GM23338 (cell line): ENCODE measurements at regions not wholly inside any gene's neighbourhood (a gene's known extent, or its start where the extent isn't known, plus 50 kb on each side); places are given as distances from the start of the nearest gene placed in this dataset.

Experiments
- ATAC-seq: fragments of 200-7000 bp; cut with Tn5 transposase; 3 replicates; pipeline ENCODE4 v1.9.1; 2020
- DNase-seq: peaks from one replicate; pipeline ENCODE4 v3.0.0-alpha.2; 2015; ENCODE audit warnings: low spot score
- H2AFZ ChIP-seq: fragments of 200-600 bp; sonication (generic); 2 replicates; pipeline ENCODE4 v1.8.0; 2016; ENCODE audit warnings: antibody characterized with exemption, mild to moderate bottlenecking, moderate library complexity
- H3F3A ChIP-seq: fragments of 200-600 bp; sonication (generic); replicated peaks from 2 replicates; pipeline ENCODE4 v1.8.0; 2017; ENCODE audit warnings: antibody characterized with exemption, mixed run types, low read depth
- H3K27ac ChIP-seq: fragments of 200-600 bp; sonication (generic); 2 replicates; pipeline ENCODE4 v1.6.1; 2016; ENCODE audit warnings: low read depth
- H3K27me3 ChIP-seq: fragments of 200-600 bp; sonication (generic); 2 replicates; pipeline ENCODE4 v1.8.0; 2016; ENCODE audit warnings: mild to moderate bottlenecking, mixed run types, moderate library complexity; ENCODE audit not compliant: insufficient read depth
- H3K36me3 ChIP-seq: fragments of 200-600 bp; sonication (generic); 2 replicates; pipeline ENCODE4 v1.8.0; 2016; ENCODE audit warnings: mild to moderate bottlenecking; ENCODE audit not compliant: insufficient read depth
- H3K4me1 ChIP-seq: fragments of 200-600 bp; sonication (generic); 2 replicates; pipeline ENCODE4 v1.8.0; 2016; ENCODE audit warnings: mild to moderate bottlenecking, moderate library complexity; ENCODE audit not compliant: insufficient read depth
- H3K4me2 ChIP-seq: fragments of 200-600 bp; sonication (generic); 2 replicates; pipeline ENCODE4 v1.7.1; 2017; ENCODE audit warnings: mixed run types
- H3K4me3 ChIP-seq: fragments of 200-600 bp; sonication (generic); 2 replicates; pipeline ENCODE4 v1.6.1; 2016; ENCODE audit warnings: mixed run types
- H3K79me2 ChIP-seq: fragments of 200-600 bp; sonication (generic); replicated peaks from 2 replicates; pipeline ENCODE4 v1.8.0; 2017; ENCODE audit warnings: mild to moderate bottlenecking; ENCODE audit not compliant: insufficient read depth
- H3K9me2 ChIP-seq: fragments of 200-600 bp; sonication (generic); 2 replicates; pipeline ENCODE4 v1.8.0; 2017; ENCODE audit not compliant: insufficient read depth
- H4K20me1 ChIP-seq: fragments of 200-600 bp; sonication (generic); replicated peaks from 2 replicates; pipeline ENCODE4 v1.8.0; 2017; ENCODE audit warnings: mild to moderate bottlenecking; ENCODE audit not compliant: insufficient read depth
- H3K27ac Mint-ChIP-seq: 2 replicates; pipeline ENCODE4 v1.8.0; 2020; ENCODE audit warnings: inconsistent platforms, mild to moderate bottlenecking, moderate library complexity, mixed read lengths
- H3K27me3 Mint-ChIP-seq: 3 replicates; pipeline ENCODE4 v1.8.0; 2022; ENCODE audit warnings: low read depth, mild to moderate bottlenecking, moderate library complexity, mixed read lengths, inconsistent platforms; ENCODE audit not compliant: insufficient read depth, poor library complexity
- H3K36me3 Mint-ChIP-seq: 3 replicates; pipeline ENCODE4 v1.8.0; 2021; ENCODE audit warnings: low read depth, mild to moderate bottlenecking, inconsistent platforms, moderate library complexity, mixed read lengths
- H3K4me1 Mint-ChIP-seq: 3 replicates; pipeline ENCODE4 v1.8.0; 2020; ENCODE audit warnings: mild to moderate bottlenecking, inconsistent platforms, mixed read lengths
- H3K4me3 Mint-ChIP-seq: 3 replicates; pipeline ENCODE4 v1.8.0; 2021; ENCODE audit warnings: moderate library complexity, mild to moderate bottlenecking, inconsistent platforms, mixed read lengths
- H3K9me3 Mint-ChIP-seq: 3 replicates; pipeline ENCODE4 v1.8.0; 2020; ENCODE audit warnings: moderate library complexity, mild to moderate bottlenecking, inconsistent platforms, mixed read lengths
- CREB1 ChIP-seq: fragments of 250-450 bp; sonication (Bioruptor Pico); IDR thresholded peaks from 2 replicates; pipeline ENCODE4 v1.5.0; 2020; ENCODE audit warnings: low read depth, mild to moderate bottlenecking, moderate library complexity
- EZH2 ChIP-seq: fragments of 200-600 bp; sonication (generic); IDR thresholded peaks from one replicate; pipeline ENCODE4 v1.8.0; 2017; ENCODE audit warnings: antibody characterized with exemption, mild to moderate bottlenecking, low read depth; ENCODE audit not compliant: unreplicated experiment
- EZH2phosphoT487 ChIP-seq: fragments of 200-600 bp; sonication (generic); IDR thresholded peaks from one replicate; pipeline ENCODE4 v1.8.1; 2018; ENCODE audit warnings: antibody characterized with exemption; ENCODE audit not compliant: unreplicated experiment
- JUNB ChIP-seq: IDR thresholded peaks from one replicate; pipeline ENCODE4 v1.6.1; 2016; ENCODE audit warnings: antibody characterized with exemption; ENCODE audit not compliant: unreplicated experiment
- NANOG ChIP-seq: IDR thresholded peaks from 2 replicates; pipeline ENCODE4 v1.6.1; 2016; ENCODE audit warnings: antibody characterized with exemption, borderline replicate concordance
- POLR2AphosphoS5 ChIP-seq: IDR thresholded peaks from 2 replicates; pipeline ENCODE4 v1.6.1; 2016; ENCODE audit warnings: antibody characterized with exemption, low read depth
- STAT1 ChIP-seq: IDR thresholded peaks from one replicate; pipeline ENCODE4 v1.6.1; 2016; ENCODE audit warnings: antibody characterized with exemption; ENCODE audit not compliant: unreplicated experiment
- ZNF114 ChIP-seq: fragments of 250-450 bp; sonication (Bioruptor Pico); IDR thresholded peaks from 2 replicates; pipeline ENCODE4 v1.5.0; 2020; ENCODE audit warnings: mild to moderate bottlenecking, moderate library complexity
- ZNF331 ChIP-seq: fragments of 250-450 bp; sonication (Bioruptor Pico); IDR thresholded peaks from 2 replicates; pipeline ENCODE4 v1.5.0; 2020; ENCODE audit warnings: low read depth, mild to moderate bottlenecking, moderate library complexity
- TF ChIP-seq, protein P1 (sequence below): IDR thresholded peaks from 2 replicates; pipeline ENCODE4 v1.6.1; 2016; ENCODE audit warnings: antibody characterized with exemption
- TF ChIP-seq, protein P2 (sequence below): IDR thresholded peaks from one replicate; pipeline ENCODE4 v1.6.1; 2018; ENCODE audit warnings: antibody characterized with exemption; ENCODE audit not compliant: unreplicated experiment
- TF ChIP-seq, protein P3 (sequence below), 2 experiments: fragments of 200-600 bp in 1 of 2; sonication (generic) in 1 of 2; conservative IDR thresholded peaks; 2 replicates each; pipeline versions ENCODE4 v1.5.1 to v1.6.1; 2016 to 2017; ENCODE audit warnings: antibody characterized with exemption in 2 of 2, low read depth in 2 of 2, mild to moderate bottlenecking in 2 of 2, moderate library complexity in 1 of 2
- TF ChIP-seq, protein P4 (sequence below): fragments of 250-450 bp; sonication (Bioruptor Pico); IDR thresholded peaks from 2 replicates; pipeline ENCODE4 v1.5.0; 2020; ENCODE audit warnings: mild to moderate bottlenecking, moderate library complexity

DNA sequence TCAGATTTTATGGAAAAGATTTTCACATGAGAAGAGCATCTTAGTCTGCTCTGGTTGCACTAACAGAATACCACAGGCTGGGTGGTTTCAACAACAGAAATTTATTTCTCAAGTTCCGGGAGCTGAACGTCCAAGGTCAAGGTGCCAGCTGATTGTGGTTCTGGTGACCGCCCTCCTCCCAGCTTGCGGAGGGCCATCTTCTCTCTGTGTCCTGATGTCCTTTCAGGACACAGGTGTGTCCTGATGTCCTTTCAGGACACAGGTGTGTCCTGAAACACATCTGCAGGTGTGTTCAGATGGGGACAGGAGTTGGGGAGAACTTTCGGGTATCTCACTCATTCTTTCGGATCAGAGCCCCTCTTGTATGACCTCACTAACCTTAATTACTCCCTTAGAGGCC lies 374.9 kb downstream of the SOX11 start:
- Histone ChIP-seq H2AFZ (no peak overlapping the region), H3K9me2 (no peaks in the 10 kb centered on the region), H3K79me2 (no peaks in the 10 kb centered on the region), H3K4me3 (no peak overlapping the region), H3K27me3 (no peaks in the 10 kb centered on the region), H3F3A (no peaks in the 10 kb centered on the region), H4K20me1 (no peaks in the 10 kb centered on the region), H3K4me2 (no peak overlapping the region), H3K27ac (no peak overlapping the region), H3K4me1 (peaks cover 5% of the 10 kb centered on the region), H3K36me3 (no peaks in the 10 kb centered on the region)
- no peak for TF ChIP-seq CREB1 (CRISPR knock-in tag)
- TF ChIP-seq ZNF114: no peak
- TF ChIP-seq, protein P1, sequence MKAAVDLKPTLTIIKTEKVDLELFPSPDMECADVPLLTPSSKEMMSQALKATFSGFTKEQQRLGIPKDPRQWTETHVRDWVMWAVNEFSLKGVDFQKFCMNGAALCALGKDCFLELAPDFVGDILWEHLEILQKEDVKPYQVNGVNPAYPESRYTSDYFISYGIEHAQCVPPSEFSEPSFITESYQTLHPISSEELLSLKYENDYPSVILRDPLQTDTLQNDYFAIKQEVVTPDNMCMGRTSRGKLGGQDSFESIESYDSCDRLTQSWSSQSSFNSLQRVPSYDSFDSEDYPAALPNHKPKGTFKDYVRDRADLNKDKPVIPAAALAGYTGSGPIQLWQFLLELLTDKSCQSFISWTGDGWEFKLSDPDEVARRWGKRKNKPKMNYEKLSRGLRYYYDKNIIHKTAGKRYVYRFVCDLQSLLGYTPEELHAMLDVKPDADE: no peak
- TF ChIP-seq, protein P2, sequence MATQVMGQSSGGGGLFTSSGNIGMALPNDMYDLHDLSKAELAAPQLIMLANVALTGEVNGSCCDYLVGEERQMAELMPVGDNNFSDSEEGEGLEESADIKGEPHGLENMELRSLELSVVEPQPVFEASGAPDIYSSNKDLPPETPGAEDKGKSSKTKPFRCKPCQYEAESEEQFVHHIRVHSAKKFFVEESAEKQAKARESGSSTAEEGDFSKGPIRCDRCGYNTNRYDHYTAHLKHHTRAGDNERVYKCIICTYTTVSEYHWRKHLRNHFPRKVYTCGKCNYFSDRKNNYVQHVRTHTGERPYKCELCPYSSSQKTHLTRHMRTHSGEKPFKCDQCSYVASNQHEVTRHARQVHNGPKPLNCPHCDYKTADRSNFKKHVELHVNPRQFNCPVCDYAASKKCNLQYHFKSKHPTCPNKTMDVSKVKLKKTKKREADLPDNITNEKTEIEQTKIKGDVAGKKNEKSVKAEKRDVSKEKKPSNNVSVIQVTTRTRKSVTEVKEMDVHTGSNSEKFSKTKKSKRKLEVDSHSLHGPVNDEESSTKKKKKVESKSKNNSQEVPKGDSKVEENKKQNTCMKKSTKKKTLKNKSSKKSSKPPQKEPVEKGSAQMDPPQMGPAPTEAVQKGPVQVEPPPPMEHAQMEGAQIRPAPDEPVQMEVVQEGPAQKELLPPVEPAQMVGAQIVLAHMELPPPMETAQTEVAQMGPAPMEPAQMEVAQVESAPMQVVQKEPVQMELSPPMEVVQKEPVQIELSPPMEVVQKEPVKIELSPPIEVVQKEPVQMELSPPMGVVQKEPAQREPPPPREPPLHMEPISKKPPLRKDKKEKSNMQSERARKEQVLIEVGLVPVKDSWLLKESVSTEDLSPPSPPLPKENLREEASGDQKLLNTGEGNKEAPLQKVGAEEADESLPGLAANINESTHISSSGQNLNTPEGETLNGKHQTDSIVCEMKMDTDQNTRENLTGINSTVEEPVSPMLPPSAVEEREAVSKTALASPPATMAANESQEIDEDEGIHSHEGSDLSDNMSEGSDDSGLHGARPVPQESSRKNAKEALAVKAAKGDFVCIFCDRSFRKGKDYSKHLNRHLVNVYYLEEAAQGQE: no peak
- TF ChIP-seq NANOG: no peak
- TF ChIP-seq, protein P3, sequence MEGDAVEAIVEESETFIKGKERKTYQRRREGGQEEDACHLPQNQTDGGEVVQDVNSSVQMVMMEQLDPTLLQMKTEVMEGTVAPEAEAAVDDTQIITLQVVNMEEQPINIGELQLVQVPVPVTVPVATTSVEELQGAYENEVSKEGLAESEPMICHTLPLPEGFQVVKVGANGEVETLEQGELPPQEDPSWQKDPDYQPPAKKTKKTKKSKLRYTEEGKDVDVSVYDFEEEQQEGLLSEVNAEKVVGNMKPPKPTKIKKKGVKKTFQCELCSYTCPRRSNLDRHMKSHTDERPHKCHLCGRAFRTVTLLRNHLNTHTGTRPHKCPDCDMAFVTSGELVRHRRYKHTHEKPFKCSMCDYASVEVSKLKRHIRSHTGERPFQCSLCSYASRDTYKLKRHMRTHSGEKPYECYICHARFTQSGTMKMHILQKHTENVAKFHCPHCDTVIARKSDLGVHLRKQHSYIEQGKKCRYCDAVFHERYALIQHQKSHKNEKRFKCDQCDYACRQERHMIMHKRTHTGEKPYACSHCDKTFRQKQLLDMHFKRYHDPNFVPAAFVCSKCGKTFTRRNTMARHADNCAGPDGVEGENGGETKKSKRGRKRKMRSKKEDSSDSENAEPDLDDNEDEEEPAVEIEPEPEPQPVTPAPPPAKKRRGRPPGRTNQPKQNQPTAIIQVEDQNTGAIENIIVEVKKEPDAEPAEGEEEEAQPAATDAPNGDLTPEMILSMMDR (conservative IDR thresholded peaks at IDR 0.05; ENCODE audit: low read depth in 2 of 2): no peak
- TF ChIP-seq, protein P4, sequence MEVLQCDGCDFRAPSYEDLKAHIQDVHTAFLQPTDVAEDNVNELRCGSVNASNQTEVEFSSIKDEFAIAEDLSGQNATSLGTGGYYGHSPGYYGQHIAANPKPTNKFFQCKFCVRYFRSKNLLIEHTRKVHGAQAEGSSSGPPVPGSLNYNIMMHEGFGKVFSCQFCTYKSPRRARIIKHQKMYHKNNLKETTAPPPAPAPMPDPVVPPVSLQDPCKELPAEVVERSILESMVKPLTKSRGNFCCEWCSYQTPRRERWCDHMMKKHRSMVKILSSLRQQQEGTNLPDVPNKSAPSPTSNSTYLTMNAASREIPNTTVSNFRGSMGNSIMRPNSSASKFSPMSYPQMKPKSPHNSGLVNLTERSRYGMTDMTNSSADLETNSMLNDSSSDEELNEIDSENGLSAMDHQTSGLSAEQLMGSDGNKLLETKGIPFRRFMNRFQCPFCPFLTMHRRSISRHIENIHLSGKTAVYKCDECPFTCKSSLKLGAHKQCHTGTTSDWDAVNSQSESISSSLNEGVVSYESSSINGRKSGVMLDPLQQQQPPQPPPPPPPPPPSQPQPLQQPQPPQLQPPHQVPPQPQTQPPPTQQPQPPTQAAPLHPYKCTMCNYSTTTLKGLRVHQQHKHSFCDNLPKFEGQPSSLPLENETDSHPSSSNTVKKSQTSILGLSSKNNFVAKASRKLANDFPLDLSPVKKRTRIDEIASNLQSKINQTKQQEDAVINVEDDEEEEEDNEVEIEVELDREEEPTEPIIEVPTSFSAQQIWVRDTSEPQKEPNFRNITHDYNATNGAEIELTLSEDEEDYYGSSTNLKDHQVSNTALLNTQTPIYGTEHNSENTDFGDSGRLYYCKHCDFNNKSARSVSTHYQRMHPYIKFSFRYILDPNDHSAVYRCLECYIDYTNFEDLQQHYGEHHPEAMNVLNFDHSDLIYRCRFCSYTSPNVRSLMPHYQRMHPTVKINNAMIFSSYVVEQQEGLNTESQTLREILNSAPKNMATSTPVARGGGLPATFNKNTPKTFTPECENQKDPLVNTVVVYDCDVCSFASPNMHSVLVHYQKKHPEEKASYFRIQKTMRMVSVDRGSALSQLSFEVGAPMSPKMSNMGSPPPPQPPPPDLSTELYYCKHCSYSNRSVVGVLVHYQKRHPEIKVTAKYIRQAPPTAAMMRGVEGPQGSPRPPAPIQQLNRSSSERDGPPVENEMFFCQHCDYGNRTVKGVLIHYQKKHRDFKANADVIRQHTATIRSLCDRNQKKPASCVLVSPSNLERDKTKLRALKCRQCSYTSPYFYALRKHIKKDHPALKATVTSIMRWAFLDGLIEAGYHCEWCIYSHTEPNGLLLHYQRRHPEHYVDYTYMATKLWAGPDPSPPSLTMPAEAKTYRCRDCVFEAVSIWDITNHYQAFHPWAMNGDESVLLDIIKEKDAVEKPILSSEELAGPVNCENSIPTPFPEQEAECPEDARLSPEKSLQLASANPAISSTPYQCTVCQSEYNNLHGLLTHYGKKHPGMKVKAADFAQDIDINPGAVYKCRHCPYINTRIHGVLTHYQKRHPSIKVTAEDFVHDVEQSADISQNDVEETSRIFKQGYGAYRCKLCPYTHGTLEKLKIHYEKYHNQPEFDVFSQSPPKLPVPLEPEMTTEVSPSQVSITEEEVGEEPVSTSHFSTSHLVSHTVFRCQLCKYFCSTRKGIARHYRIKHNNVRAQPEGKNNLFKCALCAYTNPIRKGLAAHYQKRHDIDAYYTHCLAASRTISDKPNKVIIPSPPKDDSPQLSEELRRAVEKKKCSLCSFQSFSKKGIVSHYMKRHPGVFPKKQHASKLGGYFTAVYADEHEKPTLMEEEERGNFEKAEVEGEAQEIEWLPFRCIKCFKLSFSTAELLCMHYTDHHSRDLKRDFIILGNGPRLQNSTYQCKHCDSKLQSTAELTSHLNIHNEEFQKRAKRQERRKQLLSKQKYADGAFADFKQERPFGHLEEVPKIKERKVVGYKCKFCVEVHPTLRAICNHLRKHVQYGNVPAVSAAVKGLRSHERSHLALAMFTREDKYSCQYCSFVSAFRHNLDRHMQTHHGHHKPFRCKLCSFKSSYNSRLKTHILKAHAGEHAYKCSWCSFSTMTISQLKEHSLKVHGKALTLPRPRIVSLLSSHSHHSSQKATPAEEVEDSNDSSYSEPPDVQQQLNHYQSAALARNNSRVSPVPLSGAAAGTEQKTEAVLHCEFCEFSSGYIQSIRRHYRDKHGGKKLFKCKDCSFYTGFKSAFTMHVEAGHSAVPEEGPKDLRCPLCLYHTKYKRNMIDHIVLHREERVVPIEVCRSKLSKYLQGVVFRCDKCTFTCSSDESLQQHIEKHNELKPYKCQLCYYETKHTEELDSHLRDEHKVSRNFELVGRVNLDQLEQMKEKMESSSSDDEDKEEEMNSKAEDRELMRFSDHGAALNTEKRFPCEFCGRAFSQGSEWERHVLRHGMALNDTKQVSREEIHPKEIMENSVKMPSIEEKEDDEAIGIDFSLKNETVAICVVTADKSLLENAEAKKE (CRISPR knock-in tag): no peak
- no peak for TF ChIP-seq ZNF331 (CRISPR knock-in tag)
- TF ChIP-seq POLR2AphosphoS5: no peak
- TF ChIP-seq EZH2phosphoT487: no peak
- TF ChIP-seq EZH2: no peak
- no peak for TF ChIP-seq JUNB
- no peak for TF ChIP-seq STAT1
- no peaks in the 10 kb centered on the region for H3K36me3 Mint-ChIP-seq
- peaks cover 62% of the 10 kb centered on the region for H3K9me3 Mint-ChIP-seq
- DNase-seq: no peak
- H3K4me3 Mint-ChIP-seq: no peak overlapping the region
- peaks cover 8% of the 10 kb centered on the region for H3K27me3 Mint-ChIP-seq
- H3K27ac Mint-ChIP-seq: no peak overlapping the region
- peaks cover 13% of the 10 kb centered on the region for H3K4me1 Mint-ChIP-seq
- no peak for ATAC-seq
